GDM1 (cell line): ENCODE measurements at regions not wholly inside any gene's neighbourhood (a gene's known extent, or its start where the extent isn't known, plus 50 kb on each side); places are given as distances from the start of the nearest gene placed in this dataset.
"Not testable (repeated sequence)": the region's sequence is repeated elsewhere in the genome, so short reads cannot be mapped to it uniquely, and the experiment has no call there.

Source experiments
- DNase-seq: peaks from one replicate; lab custom pipeline; 2025; lab: John Stamatoyannopoulos, UW

DNA sequence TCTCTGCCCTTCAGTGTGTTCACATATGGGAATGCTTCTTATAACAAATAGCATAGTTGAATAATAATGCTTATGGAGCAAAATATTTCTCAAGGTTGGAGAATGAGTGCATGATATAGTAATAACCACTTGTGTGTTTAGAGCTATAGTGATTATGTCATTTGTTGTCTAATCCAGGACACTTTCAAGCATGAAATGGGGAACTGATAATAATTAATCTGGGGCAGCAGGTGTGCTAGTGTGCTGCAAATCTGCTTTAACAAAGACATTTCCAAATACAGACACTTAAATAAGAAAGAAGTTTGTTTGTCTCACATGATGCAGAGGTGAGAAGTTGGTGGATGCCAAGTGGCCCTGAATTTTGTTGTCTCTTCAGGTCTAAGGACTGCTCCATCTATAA, 579.3 kb upstream of the GRM7 start:
- no peak for DNase-seq

- peak; percentile 26 for DNase-seq
Measured at GRCh38 chr3:6282918-6283317, 578.0 kb upstream of the GRM7 start.

DNA sequence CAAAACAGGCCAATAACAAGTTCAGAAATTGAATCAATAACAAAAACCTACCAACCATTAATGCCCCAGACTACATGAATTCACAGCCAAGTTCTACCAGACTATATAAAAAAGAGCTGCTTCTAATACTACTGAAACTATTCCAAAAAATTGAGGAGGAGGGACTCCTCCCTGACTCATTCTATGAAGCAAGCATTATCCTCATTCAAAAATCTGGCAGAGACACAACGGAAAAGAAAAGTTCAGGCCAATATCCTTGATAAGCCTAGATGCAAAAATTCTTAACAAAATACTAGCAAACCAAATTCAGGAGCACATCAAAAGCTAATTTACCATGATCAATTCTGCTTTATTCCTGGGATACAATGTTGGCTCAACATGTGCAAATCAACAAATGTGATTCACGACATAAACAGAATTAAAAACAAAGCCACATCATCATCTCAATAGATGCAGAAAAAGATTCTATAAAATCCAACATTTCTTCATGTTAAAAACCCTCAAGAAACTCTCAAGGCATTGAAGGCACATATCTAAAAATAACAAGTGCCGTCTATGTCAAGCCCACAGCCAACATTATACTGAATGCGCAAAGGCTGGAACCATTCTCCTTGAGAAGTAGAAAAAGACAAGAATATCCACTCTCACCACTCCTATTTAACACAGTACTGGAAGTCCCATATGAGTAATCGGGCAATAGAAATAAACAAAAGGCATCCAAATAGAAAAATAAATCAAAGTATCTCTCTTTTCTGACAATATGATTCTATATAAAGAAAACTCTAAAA, 573.6 kb upstream of the GRM7 start:
- no peak for DNase-seq

- DNase-seq = no peak
Measured at GRCh38 chr3:6301626-6302025, 559.3 kb upstream of the GRM7 start.

DNA sequence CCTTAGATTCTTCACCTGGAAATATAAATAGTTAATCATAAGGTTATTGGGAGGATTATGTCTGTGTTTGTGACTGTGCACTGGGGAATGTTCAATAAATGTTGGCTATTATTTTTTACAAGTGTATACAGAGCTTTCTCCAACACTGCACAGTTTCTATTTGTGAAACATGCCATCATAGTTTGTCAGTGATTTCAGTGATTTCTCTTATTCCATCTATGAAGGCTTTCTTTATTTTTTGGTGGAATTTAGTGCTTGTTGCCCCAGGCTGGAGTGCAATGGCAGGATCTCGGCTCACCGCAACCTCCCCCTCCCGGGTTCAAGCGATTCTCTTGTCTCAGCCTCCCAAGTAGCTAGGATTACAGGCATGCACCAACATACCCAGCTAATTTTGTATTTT, 545.0 kb upstream of the GRM7 start:
- no peak for DNase-seq

- no peak for DNase-seq
Measured at GRCh38 chr3:6321999-6322398, 538.9 kb upstream of the GRM7 start.

GRCh38 chr3:6326771-6327170, 534.1 kb upstream of the GRM7 start:
- DNase-seq = no peak

GRCh38 chr3:6340980-6341325, 520.0 kb upstream of the GRM7 start:
- DNase-seq = not testable (repeated sequence)

- no peak for DNase-seq
Measured at GRCh38 chr3:6351752-6352151, 509.2 kb upstream of the GRM7 start.

GRCh38 chr3:6354653-6355052, 506.3 kb upstream of the GRM7 start:
- DNase-seq = no peak

DNA sequence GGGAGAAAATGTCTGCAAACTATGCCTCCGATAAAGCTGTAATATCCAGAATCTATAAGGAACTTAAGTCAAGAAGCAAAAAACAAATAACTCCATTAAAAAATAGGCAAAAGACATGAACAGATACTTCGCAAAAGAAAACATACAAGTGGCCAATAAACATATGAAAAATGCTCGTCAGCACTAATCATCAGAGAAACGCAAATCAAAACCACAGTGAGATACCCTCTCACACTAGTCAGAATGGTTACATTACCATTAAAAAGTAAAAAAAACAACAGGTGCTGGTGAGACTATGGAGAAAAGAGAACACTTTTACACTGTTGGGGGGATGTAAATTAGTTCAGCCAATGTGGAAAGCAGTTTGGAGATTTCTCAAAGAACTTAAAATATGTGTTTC, 498.5 kb upstream of the GRM7 start:
- no peak for DNase-seq

DNA sequence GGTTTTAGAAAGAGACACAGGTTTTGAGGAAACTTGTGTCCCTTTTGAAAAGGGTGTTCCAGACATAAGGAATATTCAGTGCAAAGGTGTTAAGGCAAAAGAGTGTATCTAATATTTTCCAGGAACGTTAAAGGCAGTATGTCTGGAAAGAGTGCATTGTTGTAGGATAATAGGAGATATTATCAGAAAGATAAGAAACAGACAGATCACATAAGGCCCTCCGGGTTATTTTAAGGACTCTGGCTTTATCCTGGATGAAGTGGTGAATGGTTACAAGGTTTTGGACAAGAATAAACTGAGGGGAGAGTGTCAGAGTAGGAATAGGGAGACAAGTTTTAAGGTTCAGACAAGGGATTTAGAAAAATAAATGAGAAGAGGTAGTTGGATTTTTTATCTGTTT, 493.7 kb upstream of the GRM7 start:
- no peak for DNase-seq

DNA sequence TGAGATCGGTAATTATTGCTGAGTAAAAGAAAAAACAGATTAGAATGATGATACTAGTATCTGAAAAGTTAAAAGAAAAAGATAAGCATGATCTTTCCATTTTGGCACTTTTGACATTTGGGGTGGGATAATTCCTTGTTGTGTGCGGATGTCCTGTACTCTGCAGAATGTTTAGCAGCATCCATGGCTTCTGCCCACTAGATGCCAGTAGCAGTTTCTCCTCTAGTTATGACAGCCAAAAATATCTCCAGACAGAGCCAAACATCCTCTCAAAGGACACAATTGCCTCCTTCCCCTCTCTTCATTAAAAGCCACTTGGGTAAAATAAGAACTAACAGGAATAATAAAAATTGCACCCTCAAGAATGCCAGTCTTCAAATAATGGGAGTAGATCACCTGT, 468.8 kb upstream of the GRM7 start:
- no peak for DNase-seq

DNA sequence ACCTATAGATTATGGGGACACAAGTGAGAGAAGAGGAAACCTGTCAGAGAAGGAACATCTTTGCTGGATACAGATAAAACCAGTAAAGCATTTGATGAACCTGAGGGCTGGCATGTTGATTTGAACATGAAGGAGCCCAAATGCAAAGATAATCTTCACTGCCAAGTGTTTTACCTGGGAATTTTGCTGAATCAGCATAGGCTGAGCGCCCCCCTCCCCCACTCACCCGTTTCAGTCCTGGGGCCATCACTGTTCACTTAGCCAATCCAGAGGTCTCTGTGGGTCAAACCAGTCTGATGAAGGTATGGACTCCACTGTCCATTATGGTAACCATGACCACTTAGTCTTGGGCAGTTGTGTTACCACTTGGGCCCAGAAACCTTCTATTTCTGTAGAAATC, 466.0 kb upstream of the GRM7 start:
- DNase-seq = no peak

DNA sequence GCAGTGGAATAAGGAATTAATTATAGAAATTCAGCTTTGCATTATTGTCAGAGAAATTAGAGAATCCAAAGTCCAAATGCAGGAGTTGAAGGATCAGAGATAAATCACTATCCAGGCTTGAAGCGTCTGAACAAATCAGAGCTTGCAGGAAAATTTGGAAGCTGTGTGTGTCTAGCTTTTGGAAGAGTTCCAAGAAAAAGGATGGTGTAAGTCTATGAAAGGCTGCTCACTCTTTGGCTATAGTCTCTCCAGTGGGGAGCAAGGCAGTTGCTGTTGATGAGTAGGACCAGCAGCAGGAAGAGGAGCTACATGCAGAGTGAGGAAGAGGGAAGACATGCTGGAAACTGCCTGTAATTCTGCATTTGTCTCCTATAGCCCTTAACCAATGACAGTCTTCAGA, 464.3 kb upstream of the GRM7 start:
- no peak for DNase-seq

DNA sequence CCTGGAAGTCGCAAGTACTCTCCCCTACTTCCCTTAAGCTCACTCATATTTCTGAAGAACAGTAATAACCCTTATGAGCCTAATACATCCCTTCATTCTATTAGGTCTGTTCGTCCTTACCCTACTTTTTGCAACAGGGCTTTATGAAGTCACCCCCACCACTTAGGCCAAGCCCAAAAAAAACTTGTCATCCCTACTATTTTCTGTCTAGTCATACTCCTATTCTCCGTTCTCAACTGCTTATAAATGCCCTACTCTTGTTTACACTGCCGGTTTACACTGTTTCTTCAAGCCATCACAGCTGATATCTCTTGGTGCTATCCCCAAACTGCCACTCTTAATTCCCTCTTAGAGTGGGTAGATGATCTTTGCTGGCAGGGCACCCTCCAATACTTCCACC, 458.2 kb upstream of the GRM7 start:
- DNase-seq = not testable (repeated sequence)

DNA sequence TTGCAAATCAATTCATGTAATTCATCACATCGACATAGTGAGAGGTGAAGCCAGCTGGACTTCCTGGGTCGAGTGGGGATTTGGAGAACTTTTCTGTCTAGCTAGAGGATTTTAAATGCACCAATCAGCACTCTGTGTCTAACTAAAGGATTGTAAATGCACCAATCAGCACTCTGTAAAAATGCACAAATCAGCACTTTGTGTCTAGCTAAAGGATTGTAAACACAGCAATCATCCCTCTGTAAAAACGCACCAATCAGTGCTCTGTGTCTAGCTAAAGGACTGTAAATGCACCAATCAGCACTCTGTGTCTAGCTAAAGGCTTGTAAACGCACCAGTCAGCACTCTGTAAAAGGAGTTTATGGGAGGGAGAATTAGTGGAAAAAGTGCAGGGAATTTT, 454.0 kb upstream of the GRM7 start:
- not testable (repeated sequence) for DNase-seq

DNA sequence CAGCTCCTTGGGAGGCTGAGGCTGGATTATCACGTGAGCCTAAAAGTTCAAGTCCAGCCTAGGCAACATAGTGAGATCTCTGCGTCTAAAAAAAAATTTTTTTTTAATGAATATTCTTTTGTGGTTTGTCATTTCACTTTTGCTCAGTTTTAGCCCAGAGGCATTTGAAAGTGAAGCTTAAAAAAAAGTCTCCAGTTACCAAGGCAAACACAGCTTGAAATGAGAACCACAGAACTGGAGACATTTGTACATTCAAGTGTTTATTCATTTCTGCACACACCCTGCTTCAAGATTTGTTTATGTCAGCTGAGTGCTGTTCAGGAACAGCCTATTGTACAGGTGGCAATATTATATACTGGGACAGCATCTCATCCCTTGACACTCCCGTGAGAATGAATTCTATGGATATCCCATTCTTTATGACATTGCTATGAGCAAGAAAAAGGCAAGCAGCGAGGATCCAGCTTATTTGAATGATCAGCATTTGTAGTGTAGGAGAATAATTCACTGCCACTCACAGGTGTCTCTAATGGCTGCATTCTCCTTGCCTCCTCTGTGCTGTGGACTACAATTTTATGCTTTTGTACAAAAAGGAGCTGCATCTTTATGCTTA, 444.8 kb upstream of the GRM7 start:
- DNase-seq = no peak

DNA sequence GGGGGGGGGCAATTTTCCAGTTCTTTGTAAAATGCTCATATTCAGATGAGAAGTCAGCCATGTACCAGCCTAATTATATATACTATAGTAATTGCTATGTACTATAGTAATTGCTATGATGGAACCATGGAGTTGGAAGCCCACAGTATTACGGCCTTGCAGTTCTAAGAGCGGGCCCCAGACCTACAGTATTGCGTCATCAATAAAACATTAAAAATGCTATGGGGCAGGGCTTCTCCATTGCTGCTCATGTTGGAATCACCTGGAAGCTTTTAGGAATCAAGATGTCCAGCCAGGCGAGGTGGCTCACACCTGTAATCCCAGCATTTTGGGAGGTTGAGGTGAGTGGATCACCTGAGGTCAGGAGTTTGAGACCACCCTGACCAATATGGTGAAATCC, 443.7 kb upstream of the GRM7 start:
- DNase-seq = no peak

GRCh38 chr3:6418485-6418884, 442.4 kb upstream of the GRM7 start:
- no peak for DNase-seq

- no peak for DNase-seq
Measured at GRCh38 chr3:6421666-6422445, 439.1 kb upstream of the GRM7 start.

DNA sequence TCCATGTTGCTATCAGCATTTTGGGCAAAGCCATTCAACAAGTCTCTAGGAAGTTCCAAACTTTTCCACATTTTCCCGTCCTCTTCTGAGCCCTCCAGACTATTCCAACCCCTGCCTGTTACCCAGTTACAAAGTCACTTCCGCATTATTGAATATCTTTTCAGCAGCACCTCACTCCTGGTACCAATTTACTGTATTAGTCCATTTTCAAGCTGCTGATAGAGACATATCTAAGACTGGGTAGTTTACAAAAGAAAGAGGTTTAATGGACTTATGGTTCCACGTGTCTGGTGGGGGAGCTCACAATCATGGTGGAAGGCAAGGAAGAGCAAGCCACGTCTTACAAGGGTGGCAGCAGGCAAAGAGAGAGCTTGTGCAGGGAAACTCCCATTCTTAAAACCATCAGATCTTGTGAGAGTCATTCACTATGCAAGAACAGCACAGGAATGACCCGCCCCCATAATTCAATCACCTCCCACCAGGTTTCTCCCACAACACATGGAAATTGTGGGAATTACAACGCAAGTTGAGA, 435.6 kb upstream of the GRM7 start:
- no peak for DNase-seq

GRCh38 chr3:6428276-6428675, 432.6 kb upstream of the GRM7 start:
- DNase-seq = not testable (repeated sequence)
